ENCODE measurements at regions not wholly inside any gene's neighbourhood (a gene's known extent, or its start where the extent isn't known, plus 50 kb on each side); places are given as distances from the start of the nearest gene placed in this dataset.

DNA sequence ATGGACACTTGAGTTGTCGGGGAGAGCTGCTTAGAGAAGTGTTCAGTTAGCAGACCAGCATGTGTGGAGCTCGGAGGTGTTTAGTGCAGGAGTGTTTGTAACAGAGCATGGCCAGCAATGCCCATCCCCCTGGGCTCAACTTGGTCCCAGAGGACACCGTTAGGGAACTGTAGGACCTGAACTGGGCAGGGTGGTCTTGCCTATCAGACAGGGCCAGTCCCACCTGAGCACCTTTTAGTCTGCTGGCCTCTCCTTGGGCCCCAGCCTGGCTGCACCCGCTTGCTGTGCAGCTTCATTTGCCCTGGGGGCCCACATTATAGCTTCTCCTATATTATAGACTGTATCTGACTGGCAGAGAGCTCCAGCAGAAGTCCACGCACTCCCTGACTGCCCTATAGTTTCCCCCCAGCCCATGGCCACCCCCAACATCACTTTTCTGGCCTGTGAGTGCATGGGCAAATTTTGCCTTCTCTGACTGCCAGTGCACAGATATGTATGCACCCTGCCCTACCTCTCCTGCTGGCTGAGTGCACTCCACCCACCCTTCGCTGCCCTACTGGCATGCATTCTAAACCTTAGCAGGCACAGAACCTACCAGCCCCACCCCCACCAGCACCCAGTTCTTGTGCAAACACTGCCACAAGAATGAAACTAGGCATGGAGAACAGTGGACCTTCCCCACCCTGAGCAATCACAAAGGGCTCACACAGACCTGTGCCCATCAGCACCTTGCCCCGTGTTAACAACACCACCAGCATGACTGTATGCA is 1030.6 kb upstream of the GHITM start:
- TF ChIP-seq, protein P1, sequence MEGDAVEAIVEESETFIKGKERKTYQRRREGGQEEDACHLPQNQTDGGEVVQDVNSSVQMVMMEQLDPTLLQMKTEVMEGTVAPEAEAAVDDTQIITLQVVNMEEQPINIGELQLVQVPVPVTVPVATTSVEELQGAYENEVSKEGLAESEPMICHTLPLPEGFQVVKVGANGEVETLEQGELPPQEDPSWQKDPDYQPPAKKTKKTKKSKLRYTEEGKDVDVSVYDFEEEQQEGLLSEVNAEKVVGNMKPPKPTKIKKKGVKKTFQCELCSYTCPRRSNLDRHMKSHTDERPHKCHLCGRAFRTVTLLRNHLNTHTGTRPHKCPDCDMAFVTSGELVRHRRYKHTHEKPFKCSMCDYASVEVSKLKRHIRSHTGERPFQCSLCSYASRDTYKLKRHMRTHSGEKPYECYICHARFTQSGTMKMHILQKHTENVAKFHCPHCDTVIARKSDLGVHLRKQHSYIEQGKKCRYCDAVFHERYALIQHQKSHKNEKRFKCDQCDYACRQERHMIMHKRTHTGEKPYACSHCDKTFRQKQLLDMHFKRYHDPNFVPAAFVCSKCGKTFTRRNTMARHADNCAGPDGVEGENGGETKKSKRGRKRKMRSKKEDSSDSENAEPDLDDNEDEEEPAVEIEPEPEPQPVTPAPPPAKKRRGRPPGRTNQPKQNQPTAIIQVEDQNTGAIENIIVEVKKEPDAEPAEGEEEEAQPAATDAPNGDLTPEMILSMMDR (IDR thresholded peaks at IDR 0.05; ENCODE audit: insufficient read depth, low read length, poor library complexity, severe bottlenecking): no peak
- TF ChIP-seq EZH2phosphoT487 (conservative IDR thresholded peaks at IDR 0.05; ENCODE audit: low read length): no peak

Measured in SU-DHL-6 (cell line).